ENCODE measurements at regions not wholly inside any gene's neighbourhood (a gene's known extent, or its start where the extent isn't known, plus 50 kb on each side); places are given as distances from the start of the nearest gene placed in this dataset.

- DNase-seq (ENCODE audit: low read depth) = no peak
- H3K4me3 ChIP-seq (ENCODE audit: low read depth, low read length) = no peak overlapping the region
- TF ChIP-seq CTCF (IDR thresholded peaks at IDR 0.05; ENCODE audit: low read depth, low read length, missing control alignments) = no peak
Measured at GRCh38 chr14:87046960-87047359, 946.0 kb downstream of the GALC start.

- TF ChIP-seq CTCF (IDR thresholded peaks at IDR 0.05; ENCODE audit: low read depth, low read length, missing control alignments) = no peak
- no peak for DNase-seq (ENCODE audit: low read depth)
- no peak overlapping the region for H3K4me3 ChIP-seq (ENCODE audit: low read depth, low read length)
Measured at GRCh38 chr14:87045956-87046355, 947.0 kb downstream of the GALC start.

- H3K4me3 ChIP-seq (ENCODE audit: low read depth, low read length) = no peak overlapping the region
- DNase-seq (ENCODE audit: low read depth) = no peak
- no peak for TF ChIP-seq CTCF (IDR thresholded peaks at IDR 0.05; ENCODE audit: low read depth, low read length, missing control alignments)
Measured at GRCh38 chr14:87045246-87045645, 947.7 kb downstream of the GALC start.

GRCh38 chr14:87044807-87045206 is 948.2 kb downstream of the GALC start:
- no peak overlapping the region for H3K4me3 ChIP-seq (ENCODE audit: low read depth, low read length)
- TF ChIP-seq CTCF (IDR thresholded peaks at IDR 0.05; ENCODE audit: low read depth, low read length, missing control alignments) = no peak

GRCh38 chr14:87043667-87044200 is 949.2 kb downstream of the GALC start:
- H3K4me3 ChIP-seq (ENCODE audit: low read depth, low read length) = no peak overlapping the region
- no peak for TF ChIP-seq CTCF (IDR thresholded peaks at IDR 0.05; ENCODE audit: low read depth, low read length, missing control alignments)
- DNase-seq (ENCODE audit: low read depth) = no peak

More at GRCh38 chr14:87044807-87045206, 948.2 kb downstream of the GALC start:
- DNase-seq (ENCODE audit: low read depth) = no peak

GRCh38 chr14:87042354-87042753 is 950.6 kb downstream of the GALC start:
- H3K4me3 ChIP-seq (ENCODE audit: low read depth, low read length) = no peak overlapping the region
- TF ChIP-seq CTCF (IDR thresholded peaks at IDR 0.05; ENCODE audit: low read depth, low read length, missing control alignments) = no peak
- no peak for DNase-seq (ENCODE audit: low read depth)

GRCh38 chr14:87041290-87042020 is 951.5 kb downstream of the GALC start:
- H3K4me3 ChIP-seq (ENCODE audit: low read depth, low read length) = no peak overlapping the region
- no peak for TF ChIP-seq CTCF (IDR thresholded peaks at IDR 0.05; ENCODE audit: low read depth, low read length, missing control alignments)

More at GRCh38 chr14:87041290-87042020, 951.5 kb downstream of the GALC start:
- DNase-seq (ENCODE audit: low read depth) = no peak
